Parathyroid adenoma (tissue), 2 donors: ENCODE measurements at regions not wholly inside any gene's neighbourhood (a gene's known extent, or its start where the extent isn't known, plus 50 kb on each side); places are given as distances from the start of the nearest gene placed in this dataset.

ENCODE experiments used
- H2AFZ ChIP-seq: fragments of 300-600 bp; sonication (generic); one replicate; pipeline ENCODE4 v1.7.0; 2017; ENCODE audit warnings: antibody characterized with exemption, mild to moderate bottlenecking
- H3K27ac ChIP-seq: fragments of 300-600 bp; sonication (generic); one replicate; pipeline ENCODE4 v1.7.0; 2017
- H3K27me3 ChIP-seq: fragments of 300-600 bp; sonication (generic); one replicate; pipeline ENCODE4 v1.7.0; 2017; ENCODE audit warnings: low read length; ENCODE audit not compliant: control insufficient read depth, insufficient read depth
- H3K36me3 ChIP-seq: fragments of 300-600 bp; sonication (generic); one replicate; pipeline ENCODE4 v1.7.0; 2017; ENCODE audit warnings: low read length; ENCODE audit not compliant: control insufficient read depth, insufficient read depth
- H3K4me1 ChIP-seq: fragments of 300-600 bp; sonication (generic); one replicate; pipeline ENCODE4 v1.7.0; 2017; ENCODE audit warnings: control low read depth
- H3K4me2 ChIP-seq: fragments of 300-600 bp; sonication (generic); one replicate; pipeline ENCODE4 v1.7.0; 2017; ENCODE audit warnings: low read length
- H3K4me3 ChIP-seq: fragments of 300-600 bp; sonication (generic); one replicate; pipeline ENCODE4 v1.7.0; 2017; ENCODE audit warnings: low read depth, low read length
- H3K79me2 ChIP-seq: fragments of 300-600 bp; sonication (generic); one replicate; pipeline ENCODE4 v1.7.0; 2017; ENCODE audit warnings: control low read depth
- H3K9ac ChIP-seq: fragments of 300-600 bp; sonication (generic); one replicate; pipeline ENCODE4 v1.7.0; 2017; ENCODE audit warnings: mild to moderate bottlenecking
- H3K9me3 ChIP-seq: fragments of 300-600 bp; sonication (generic); one replicate; pipeline ENCODE4 v1.7.0; 2017; ENCODE audit warnings: low read length; ENCODE audit not compliant: control insufficient read depth
- TF ChIP-seq, protein P1 (sequence below): fragments of 300-600 bp; sonication (generic); IDR thresholded peaks from one replicate; pipeline ENCODE4 v1.7.0; 2017; ENCODE audit warnings: antibody characterized with exemption, mild to moderate bottlenecking
- donor health status: primary hyperparathyroidism.

DNA sequence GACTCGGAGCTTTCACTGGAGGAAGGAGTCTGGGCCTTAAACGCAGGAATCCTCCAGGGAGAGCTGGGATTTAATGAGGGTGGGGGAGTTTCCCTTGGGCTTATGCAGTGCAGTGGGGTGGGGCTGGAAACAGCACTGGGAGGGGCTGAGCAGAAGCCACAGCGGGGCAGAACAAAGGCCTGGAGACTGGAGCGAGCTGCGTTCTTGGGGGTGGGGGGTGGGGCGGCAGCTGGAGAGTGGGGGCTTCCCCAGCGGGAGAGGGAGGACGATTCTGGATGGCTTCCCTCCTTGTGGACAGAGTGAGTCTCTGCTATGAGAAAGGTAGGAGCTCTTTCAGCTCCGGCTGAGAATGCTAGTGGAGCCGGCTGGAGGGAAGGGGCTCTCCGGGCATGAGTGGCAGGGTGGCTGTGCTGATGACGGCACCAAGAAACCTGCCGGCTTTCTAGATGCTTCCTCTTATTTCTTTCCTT is 406.0 kb downstream of the SEC14L1 start:
- H3K36me3 ChIP-seq, result no peaks in the 10 kb centered on the region
- no peak overlapping the region for H3K9ac ChIP-seq
- no peak overlapping the region for H3K4me3 ChIP-seq
- no peaks in the 10 kb centered on the region for H3K4me1 ChIP-seq
- no peaks in the 10 kb centered on the region for H3K79me2 ChIP-seq
- H2AFZ ChIP-seq, result no peak overlapping the region
- no peaks in the 10 kb centered on the region for H3K9me3 ChIP-seq
- no peaks in the 10 kb centered on the region for H3K27me3 ChIP-seq
- TF ChIP-seq, protein P1, sequence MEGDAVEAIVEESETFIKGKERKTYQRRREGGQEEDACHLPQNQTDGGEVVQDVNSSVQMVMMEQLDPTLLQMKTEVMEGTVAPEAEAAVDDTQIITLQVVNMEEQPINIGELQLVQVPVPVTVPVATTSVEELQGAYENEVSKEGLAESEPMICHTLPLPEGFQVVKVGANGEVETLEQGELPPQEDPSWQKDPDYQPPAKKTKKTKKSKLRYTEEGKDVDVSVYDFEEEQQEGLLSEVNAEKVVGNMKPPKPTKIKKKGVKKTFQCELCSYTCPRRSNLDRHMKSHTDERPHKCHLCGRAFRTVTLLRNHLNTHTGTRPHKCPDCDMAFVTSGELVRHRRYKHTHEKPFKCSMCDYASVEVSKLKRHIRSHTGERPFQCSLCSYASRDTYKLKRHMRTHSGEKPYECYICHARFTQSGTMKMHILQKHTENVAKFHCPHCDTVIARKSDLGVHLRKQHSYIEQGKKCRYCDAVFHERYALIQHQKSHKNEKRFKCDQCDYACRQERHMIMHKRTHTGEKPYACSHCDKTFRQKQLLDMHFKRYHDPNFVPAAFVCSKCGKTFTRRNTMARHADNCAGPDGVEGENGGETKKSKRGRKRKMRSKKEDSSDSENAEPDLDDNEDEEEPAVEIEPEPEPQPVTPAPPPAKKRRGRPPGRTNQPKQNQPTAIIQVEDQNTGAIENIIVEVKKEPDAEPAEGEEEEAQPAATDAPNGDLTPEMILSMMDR, result no peak
- H3K4me2 ChIP-seq, result no peak overlapping the region
- H3K27ac ChIP-seq, result no peak overlapping the region

DNA sequence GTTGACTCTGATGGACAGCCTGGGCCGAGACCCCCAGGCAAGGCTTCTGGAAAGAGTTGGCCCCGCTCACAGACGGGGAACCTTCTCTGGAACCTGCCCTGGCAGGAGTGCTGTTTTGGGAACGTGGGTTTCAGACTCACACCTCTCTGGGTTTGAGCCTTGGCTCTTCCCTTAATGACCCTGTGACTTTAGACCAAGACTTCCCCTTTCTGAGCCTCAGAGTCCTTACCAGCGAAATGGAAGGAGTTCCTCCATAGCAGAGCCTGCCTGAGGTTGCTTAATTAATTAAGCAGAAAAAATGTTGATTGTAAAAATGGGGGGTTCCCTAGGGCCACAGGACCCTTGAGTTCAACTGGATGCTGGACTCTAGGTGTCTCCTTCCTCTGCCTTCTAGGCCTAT is 408.2 kb downstream of the SEC14L1 start:
- TF ChIP-seq, protein P1, result no peak
- Histone ChIP-seq H3K4me3 (no peak overlapping the region), H3K27ac (no peak overlapping the region), H2AFZ (no peak overlapping the region), H3K9me3 (no peaks in the 10 kb centered on the region), H3K4me1 (no peaks in the 10 kb centered on the region), H3K27me3 (no peaks in the 10 kb centered on the region), H3K36me3 (no peaks in the 10 kb centered on the region), H3K79me2 (no peaks in the 10 kb centered on the region), H3K4me2 (no peak overlapping the region), H3K9ac (no peak overlapping the region)

DNA sequence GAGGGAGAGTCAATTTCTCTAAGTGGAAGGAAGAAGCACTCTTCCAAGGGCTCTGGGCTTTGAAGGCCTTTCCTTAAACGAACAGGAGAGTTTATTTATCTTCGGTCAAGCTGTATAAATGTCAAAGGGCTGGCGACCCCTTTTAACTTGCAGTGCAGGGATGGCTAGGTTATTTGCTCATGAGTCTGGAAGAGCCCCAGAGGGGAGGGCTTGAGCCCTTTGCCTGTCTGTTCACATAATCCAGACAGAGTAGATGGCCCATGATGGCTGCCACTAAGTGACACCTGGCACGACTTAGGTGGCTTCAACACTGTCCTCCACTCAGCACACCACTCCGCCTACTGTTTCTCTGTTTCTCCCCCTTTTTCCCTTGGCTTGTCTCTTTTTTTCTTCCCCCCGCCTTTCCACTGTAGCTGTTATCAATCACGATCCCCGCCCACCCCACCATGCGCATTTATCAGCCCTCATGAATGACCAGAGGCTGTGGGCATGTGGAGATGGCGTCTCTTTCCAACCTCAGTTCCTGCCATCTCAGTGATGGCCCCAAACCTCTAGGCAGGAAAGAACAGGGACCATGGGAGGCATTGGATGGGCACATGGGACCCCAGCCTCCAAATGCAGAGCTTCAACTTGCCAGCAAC is 408.7 kb upstream of the TNRC6C start:
- Histone ChIP-seq H3K9me3 (no peaks in the 10 kb centered on the region), H3K4me2 (no peak overlapping the region), H3K36me3 (no peaks in the 10 kb centered on the region), H2AFZ (no peak overlapping the region), H3K9ac (no peak overlapping the region), H3K4me3 (no peak overlapping the region), H3K27me3 (no peaks in the 10 kb centered on the region), H3K79me2 (no peaks in the 10 kb centered on the region), H3K27ac (no peak overlapping the region), H3K4me1 (peaks cover 4% of the 10 kb centered on the region)
- TF ChIP-seq, protein P1, result no peak

DNA sequence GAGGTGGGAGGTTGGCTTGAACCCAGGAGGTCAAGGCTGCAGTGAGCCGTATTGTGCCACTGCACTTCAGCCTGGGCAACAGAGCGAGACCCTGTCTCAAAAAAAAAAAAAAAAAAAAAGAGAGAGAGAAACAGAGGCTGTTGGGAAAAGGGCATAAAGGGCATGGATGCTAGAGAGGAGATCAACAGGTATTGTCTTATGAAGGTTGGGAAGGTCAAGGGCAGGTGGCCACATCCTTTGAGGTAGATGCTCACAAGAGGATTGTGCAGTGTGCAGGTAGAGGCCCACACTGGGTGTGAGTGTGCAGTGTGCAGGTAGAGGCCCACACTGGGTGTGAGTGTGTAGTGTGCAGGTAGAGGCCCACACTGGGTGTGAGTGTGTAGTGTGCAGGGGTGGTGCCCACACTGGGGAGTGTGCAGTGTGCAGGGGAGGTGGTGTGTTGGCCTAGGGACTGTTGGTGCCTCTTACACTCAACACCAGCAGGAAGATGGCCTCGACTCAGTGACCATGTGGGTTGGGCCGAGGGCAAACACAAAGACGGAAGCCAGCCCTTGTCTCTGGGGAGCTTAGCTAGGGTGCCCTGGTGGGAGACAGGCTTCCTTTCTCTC is 404.9 kb upstream of the TNRC6C start:
- no peaks in the 10 kb centered on the region for H3K9me3 ChIP-seq
- TF ChIP-seq, protein P1, result no peak
- no peaks in the 10 kb centered on the region for H3K79me2 ChIP-seq
- no peak overlapping the region for H2AFZ ChIP-seq
- no peak overlapping the region for H3K27ac ChIP-seq
- H3K4me1 ChIP-seq, result peaks cover 18% of the 10 kb centered on the region
- H3K4me2 ChIP-seq, result no peak overlapping the region
- H3K9ac ChIP-seq, result no peak overlapping the region
- no peaks in the 10 kb centered on the region for H3K27me3 ChIP-seq
- no peaks in the 10 kb centered on the region for H3K36me3 ChIP-seq
- no peak overlapping the region for H3K4me3 ChIP-seq
